RPMI7951 (cell line): ENCODE measurements at regions not wholly inside any gene's neighbourhood (a gene's known extent, or its start where the extent isn't known, plus 50 kb on each side); places are given as distances from the start of the nearest gene placed in this dataset.
"Not testable (repeated sequence)": the region's sequence is repeated elsewhere in the genome, so short reads cannot be mapped to it uniquely, and the experiment has no call there.

Experiments used
- DNase-seq: peaks from one replicate; pipeline ENCODE4 v3.0.0-alpha.2; 2012; ENCODE audit warnings: low read depth

DNA sequence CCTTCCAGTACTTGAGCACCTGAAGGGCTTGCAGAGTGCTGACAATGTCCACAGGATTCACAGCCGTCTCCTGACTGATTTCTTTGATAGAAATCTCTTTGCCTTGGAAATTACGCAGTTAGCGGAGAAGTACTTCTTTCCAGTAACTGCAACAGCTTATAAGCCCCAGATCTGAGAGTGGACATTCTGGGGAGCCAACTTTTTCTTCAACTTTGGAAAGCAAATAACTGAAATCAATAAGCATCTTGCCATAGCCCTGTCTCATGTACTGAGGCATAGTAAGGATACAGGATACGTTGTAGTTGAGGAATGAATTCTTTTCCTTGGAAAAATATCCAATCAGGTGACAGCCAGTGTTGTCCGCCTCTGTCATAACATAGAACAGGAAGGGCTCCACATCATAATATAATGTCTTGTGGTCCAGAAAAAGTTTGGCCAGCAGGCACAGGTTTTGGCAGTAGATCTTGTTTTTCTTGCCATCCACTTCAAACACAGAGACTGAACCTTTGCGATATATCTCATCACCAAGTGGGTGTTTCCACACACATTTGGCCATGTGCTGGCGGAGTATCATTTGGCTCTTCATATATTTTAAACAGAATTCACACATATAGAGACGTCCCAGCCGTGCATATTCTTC lies 711.1 kb upstream of the DIAPH2 start:
- not testable (repeated sequence) for DNase-seq

DNA sequence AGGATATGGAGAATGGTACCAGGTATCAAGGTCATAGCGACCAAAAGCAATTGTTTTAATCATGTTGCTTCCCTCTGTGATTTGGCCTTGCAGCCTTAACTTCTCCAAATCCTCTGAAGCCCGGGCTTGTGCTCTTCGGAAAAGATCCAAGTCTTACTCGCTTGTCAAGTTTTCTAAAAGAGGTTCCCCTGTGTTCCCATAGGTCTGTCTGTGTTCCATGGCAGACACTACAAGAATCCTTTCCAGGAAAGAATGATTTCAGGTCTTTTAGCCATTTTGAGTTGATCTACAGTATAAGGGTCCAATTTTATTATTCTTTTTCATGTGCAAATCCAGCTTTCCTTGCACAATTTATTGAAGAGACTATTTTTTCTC lies 710.6 kb upstream of the DIAPH2 start:
- DNase-seq = no peak

GRCh38 chrX:95974890-95975289 lies 709.8 kb upstream of the DIAPH2 start:
- no peak for DNase-seq

DNA sequence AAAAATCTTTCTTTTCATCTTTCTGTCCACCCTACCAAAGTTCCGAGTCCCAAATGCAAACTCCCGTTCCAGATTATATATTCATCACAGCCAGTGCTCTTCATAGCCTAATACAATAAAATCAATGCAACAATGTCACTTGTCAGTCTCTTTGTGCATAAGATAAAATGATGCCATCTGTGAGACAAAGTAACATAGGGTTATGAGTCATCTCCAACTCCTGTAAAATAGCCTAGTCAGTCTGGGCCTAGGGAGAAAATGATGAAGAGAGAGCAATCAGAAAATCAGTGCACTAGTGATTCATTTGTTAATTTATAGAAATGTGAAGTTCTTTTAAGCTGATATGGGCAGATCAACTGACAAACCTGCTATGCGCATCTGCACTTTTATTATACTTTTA lies 689.1 kb upstream of the DIAPH2 start:
- no peak for DNase-seq

DNA sequence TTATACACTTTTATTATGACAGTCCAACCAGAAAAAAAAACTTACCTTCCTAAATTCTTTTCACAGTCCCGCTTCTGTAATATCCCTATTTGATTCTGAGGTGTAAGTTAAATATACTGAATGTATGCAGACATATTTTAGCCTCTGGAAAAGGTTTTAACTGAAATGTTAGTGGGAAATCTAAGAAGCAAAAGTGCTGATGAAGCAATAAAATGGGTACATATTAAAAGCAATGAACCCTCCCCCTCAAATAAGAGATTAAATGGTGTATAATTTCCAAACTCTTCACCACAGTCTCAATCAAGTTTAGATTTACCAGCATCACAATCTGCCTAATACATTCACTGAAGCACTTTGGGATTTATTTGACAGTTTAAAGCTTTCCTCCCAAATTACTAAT lies 688.3 kb upstream of the DIAPH2 start:
- DNase-seq = no peak

DNA sequence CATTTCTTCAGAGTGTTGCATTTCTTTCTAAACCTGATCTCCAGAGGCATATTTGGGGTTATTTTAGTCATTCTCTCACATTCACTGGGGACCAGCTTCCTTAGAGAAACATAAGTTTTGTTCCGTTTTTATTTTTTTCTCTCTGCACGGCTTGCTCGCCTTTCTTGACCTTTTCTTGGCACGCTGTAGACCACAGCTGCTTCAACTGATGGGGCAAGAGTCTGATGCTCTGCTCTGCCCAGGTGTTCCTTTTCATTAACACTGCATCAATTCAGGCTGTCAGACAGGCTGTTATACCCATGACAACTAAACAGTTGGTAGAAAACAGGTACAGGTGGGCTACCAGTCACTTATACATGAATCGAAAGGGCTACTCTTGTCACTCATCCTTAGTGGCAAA lies 682.2 kb upstream of the DIAPH2 start:
- DNase-seq = no peak

DNA sequence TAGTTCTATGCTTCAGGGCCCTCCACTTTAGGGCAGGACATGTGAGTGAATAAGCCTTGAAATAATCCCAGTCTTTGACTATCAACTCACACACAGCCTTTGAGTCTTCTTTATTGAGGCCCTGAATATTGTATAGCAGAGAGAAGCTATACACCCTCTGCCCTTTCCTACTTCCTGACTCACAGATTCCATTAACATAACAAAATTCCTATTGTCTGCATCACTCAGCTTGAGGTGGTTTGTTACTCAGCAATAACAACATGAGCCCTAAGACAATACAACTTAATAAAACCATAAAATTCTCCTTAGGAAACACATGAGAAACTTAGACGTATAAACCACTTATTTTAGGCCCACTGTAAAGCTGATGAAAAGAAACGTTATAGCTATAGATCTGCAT lies 680.3 kb upstream of the DIAPH2 start:
- DNase-seq = peak; percentile 13

DNA sequence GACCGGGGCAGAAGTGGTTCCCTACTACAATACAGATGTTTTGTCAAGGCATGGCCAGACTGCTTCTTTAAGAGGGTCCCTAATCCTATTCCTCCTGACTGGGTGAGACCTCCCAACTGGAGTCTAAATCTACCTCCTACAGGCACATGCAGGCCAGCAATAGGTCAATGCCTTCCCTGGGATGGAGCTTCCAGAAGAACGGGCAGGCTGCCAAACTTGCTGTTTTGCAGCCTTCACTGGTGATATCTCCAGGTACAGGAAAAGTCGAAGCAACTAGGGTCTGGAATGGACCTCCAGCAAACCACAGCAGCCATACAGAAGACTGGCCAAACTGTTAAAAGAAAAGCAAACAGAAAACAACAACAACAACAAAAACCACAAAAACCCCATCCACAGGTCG lies 678.4 kb upstream of the DIAPH2 start:
- DNase-seq = no peak

- DNase-seq = no peak
Measured at GRCh38 chrX:96027407-96027806, 657.2 kb upstream of the DIAPH2 start.

- DNase-seq = no peak
Measured at GRCh38 chrX:96052078-96052477, 632.6 kb upstream of the DIAPH2 start.

GRCh38 chrX:96081891-96082290 lies 602.8 kb upstream of the DIAPH2 start:
- DNase-seq = no peak

DNA sequence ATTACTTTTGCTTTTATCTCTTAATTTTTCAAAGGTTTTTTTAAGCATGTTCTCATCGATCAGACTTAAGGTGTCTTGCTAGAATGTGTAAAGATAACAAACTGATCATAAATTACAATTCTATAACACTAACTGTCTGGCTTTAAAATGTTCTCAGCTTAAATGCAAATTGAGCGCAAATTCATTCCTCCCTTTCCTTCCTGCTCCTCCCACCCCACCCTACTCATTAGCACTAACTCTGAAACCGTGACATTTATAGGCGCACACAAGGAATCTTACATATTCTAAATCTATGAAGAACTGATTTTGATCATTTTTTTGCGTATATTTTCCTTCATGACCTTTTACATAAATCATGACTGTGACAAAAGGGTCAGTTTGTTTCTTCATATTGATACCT lies 590.0 kb upstream of the DIAPH2 start:
- no peak for DNase-seq

GRCh38 chrX:96098471-96098870 lies 586.2 kb upstream of the DIAPH2 start:
- no peak for DNase-seq

GRCh38 chrX:96102997-96103396 lies 581.6 kb upstream of the DIAPH2 start:
- no peak for DNase-seq

DNA sequence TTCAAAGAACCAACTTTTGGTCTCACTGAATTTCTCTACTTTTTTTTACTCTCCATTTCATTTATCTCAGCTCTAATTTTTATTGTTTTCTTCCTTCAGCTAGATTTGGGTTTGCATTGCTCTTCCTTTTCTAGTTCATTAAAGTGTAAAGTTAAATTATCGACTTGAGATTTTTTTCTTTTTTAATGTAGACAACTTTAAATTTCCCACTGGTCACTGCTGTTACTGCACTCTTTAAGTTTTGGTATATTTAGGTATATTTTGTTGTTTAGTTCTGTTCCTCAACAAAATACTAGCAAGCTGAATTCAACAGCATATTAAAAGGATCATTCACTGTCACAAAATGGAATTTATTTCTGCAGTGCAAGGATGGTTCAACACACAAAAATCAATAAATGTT lies 572.0 kb upstream of the DIAPH2 start:
- DNase-seq = no peak

GRCh38 chrX:96126182-96126581 lies 558.5 kb upstream of the DIAPH2 start:
- no peak for DNase-seq

- DNase-seq = not testable (repeated sequence)
Measured at GRCh38 chrX:96128058-96128457, 556.6 kb upstream of the DIAPH2 start.

GRCh38 chrX:96140796-96141195 lies 543.8 kb upstream of the DIAPH2 start:
- peak; percentile 0 for DNase-seq

DNA sequence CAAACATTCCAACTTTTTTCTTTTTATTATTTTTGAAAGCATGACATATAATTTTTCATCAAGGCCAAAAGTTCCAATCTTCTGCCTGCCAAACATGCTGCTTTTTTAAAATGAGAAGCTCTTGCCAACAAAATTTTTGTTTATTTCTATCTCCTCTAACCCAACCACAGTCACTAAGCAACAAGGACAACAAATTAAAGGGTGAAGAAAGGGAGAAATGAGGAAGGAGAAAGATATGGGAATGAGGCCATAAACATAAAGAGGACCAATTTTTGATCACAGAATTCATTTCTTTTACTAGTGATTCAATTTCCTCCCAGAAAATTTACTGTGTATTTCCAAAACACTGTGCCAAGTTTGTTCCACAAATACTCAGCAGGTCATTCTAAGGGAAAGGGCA lies 537.0 kb upstream of the DIAPH2 start:
- DNase-seq = no peak

GRCh38 chrX:96170626-96171025 lies 514.0 kb upstream of the DIAPH2 start:
- DNase-seq = no peak

DNA sequence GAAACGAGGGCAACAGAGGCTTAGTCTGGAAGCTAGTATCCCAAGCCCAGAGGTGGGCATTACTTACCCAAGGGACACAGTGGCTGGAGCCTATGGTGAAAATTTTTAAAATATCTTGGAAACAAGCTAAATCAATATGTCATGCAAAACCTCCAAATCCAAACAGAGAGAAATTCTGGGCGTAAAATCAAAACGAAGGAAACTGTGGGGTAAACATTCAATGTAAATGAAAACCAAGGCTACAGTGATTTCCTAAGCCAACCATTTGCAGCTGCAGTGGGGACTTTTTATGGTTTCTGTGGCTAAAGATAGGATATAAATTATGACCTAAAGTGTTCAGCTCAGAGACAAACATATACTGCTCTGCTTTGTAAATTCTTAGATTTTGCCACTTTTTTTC lies 507.7 kb upstream of the DIAPH2 start:
- DNase-seq = no peak

GRCh38 chrX:96181605-96182004 lies 503.0 kb upstream of the DIAPH2 start:
- no peak for DNase-seq

DNA sequence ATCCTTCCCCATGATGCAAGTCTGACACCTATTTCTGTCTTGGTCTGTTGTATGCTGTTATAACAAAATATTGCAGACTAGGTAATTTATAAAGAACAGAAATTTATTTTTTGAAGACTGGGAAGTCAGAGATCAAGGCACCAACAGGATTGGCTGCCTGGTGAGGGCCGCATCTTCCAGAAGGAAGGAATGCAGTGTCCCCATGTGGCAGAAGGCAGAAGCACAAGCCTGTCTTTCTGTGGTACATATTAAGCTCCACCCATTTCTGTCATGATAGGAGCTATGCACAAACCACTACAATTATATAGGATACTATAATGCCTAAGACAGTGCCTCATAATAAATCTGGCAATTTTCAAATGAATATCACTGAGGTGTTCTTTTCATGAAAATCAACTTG lies 502.3 kb upstream of the DIAPH2 start:
- DNase-seq = peak; percentile 6

DNA sequence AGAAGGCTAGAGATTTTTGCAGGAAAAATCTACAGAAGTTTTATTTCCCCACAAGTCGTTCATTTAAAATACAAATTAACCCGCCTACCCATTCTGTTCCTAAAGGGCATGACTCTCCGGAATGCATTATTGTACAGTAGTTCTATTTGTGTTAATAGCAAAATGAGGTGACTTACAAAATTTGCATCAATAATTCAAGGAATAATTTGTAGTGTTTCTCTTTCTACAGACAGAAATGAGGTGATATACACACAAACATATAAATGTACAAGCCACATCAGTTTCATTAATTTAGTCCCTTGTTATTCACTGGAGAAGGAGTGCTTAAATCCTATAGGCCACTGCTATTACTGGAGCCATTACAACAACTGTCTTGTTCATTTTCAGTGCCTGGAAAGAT lies 501.3 kb upstream of the DIAPH2 start:
- DNase-seq = no peak

- DNase-seq = peak; percentile 0
Measured at GRCh38 chrX:96183843-96184242, 500.8 kb upstream of the DIAPH2 start.
